ENCODE measurements at regions not wholly inside any gene's neighbourhood (a gene's known extent, or its start where the extent isn't known, plus 50 kb on each side); places are given as distances from the start of the nearest gene placed in this dataset.

GRCh38 chr5:61697809-61698558 is 365.9 kb downstream of the ZSWIM6 start:
- WGBS, 2 donors = 69 to 72% methylated on average over 15 of the region's 15 CpGs
- no peak overlapping the region for H3K4me3 ChIP-seq (ENCODE audit: low read depth, poor library complexity, severe bottlenecking)
- no peak for TF ChIP-seq CTCF (IDR thresholded peaks at IDR 0.05)
- TF ChIP-seq POLR2A (IDR thresholded peaks at IDR 0.05) = no peak
- DNase-seq (ENCODE audit: low spot score in 2 of 2) = no peak
- intact Hi-C loops (cut with DNase I; ENCODE audit: low total_unique reads) = no loop called here

- intact Hi-C loops (cut with DNase I; ENCODE audit: low total_unique reads) = no loop called here
- TF ChIP-seq POLR2A (IDR thresholded peaks at IDR 0.05) (no peak), CTCF (IDR thresholded peaks at IDR 0.05) (no peak)
- H3K4me3 ChIP-seq (ENCODE audit: low read depth, poor library complexity, severe bottlenecking) = no peak overlapping the region
- DNase-seq (ENCODE audit: low spot score in 2 of 2) = no peak
- WGBS, 2 donors = 39 to 42% methylated on average over 4 of the region's 4 CpGs
Observed at GRCh38 chr5:61701877-61702602, 370.0 kb downstream of the ZSWIM6 start.

- intact Hi-C loops (cut with DNase I; ENCODE audit: low total_unique reads) = no loop called here
- no peak for TF ChIP-seq CTCF (IDR thresholded peaks at IDR 0.05)
- no peak for TF ChIP-seq POLR2A (IDR thresholded peaks at IDR 0.05)
- no peak for DNase-seq (ENCODE audit: low spot score in 2 of 2)
- H3K4me3 ChIP-seq (ENCODE audit: low read depth, poor library complexity, severe bottlenecking) = no peak overlapping the region
- 52 to 62% methylated on average over 2 of the region's 2 CpGs for WGBS, 2 donors
Observed at GRCh38 chr5:61702784-61703183, 370.7 kb downstream of the ZSWIM6 start.

GRCh38 chr5:61704289-61704688 is 372.2 kb downstream of the ZSWIM6 start:
- 27 to 40% methylated on average over 3 of the region's 3 CpGs for WGBS, 2 donors
- TF ChIP-seq POLR2A (IDR thresholded peaks at IDR 0.05) (no peak), CTCF (IDR thresholded peaks at IDR 0.05) (no peak)
- no peak overlapping the region for H3K4me3 ChIP-seq (ENCODE audit: low read depth, poor library complexity, severe bottlenecking)
- intact Hi-C loops (cut with DNase I; ENCODE audit: low total_unique reads) = no loop called here
- no peak for DNase-seq (ENCODE audit: low spot score in 2 of 2)

GRCh38 chr5:61706751-61707150 is 374.7 kb downstream of the ZSWIM6 start:
- 65 to 71% methylated on average over 2 of the region's 2 CpGs for WGBS, 2 donors
- H3K4me3 ChIP-seq (ENCODE audit: low read depth, poor library complexity, severe bottlenecking) = no peak overlapping the region
- TF ChIP-seq CTCF (IDR thresholded peaks at IDR 0.05) (no peak), POLR2A (IDR thresholded peaks at IDR 0.05) (no peak)
- intact Hi-C loops (cut with DNase I; ENCODE audit: low total_unique reads) = no loop called here
- no peak for DNase-seq (ENCODE audit: low spot score in 2 of 2)

All from lower leg skin (tissue), 4 donors.